PC-3 (cell line): ENCODE measurements at regions not wholly inside any gene's neighbourhood (a gene's known extent, or its start where the extent isn't known, plus 50 kb on each side); places are given as distances from the start of the nearest gene placed in this dataset.

Experiments used
- CTCF ChIP-seq: fragments of 300-600 bp; sonication (generic); conservative IDR thresholded peaks from 2 replicates; pipeline ENCODE4 v1.5.1; 2017; ENCODE audit warnings: antibody characterized with exemption, low read depth, mild to moderate bottlenecking, low read length
- EZH2phosphoT487 ChIP-seq: fragments of 300-600 bp; sonication (generic); IDR thresholded peaks from 2 replicates; pipeline ENCODE4 v1.6.1; 2018; ENCODE audit warnings: mild to moderate bottlenecking, antibody characterized with exemption, low read length, borderline replicate concordance

DNA sequence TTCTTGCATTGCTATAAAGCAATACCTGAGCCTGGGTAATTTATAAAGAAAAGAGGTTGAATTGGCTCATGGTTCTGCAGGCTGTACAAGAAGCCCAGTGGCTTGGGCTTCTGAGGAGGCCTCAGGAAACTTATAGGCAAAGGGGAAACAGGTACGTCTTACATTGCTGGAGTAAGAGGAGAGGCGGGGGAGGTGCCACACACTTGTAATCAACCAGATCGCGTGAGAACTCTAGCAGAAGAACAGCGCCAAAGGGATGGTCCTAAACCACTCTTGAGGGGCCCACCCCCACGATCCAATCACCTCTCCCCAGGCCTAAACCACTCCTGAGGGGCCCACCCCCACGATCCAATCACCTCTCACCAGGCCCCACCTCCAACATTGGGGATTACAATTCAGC lies 50.6 kb upstream of the SHOX start:
- TF ChIP-seq CTCF (no peak), EZH2phosphoT487 (no peak)
